HG02852 (cell line): ENCODE measurements at regions not wholly inside any gene's neighbourhood (a gene's known extent, or its start where the extent isn't known, plus 50 kb on each side); places are given as distances from the start of the nearest gene placed in this dataset.
"Not testable (repeated sequence)": the region's sequence is repeated elsewhere in the genome, so short reads cannot be mapped to it uniquely, and the experiment has no call there.

ENCODE experiments used
- ATAC-seq: cut with Tn5 transposase; IDR thresholded peaks from one replicate; pipeline ENCODE4 v1.9.1; 2021; ENCODE audit warnings: mild to moderate bottlenecking, moderate library complexity; ENCODE audit not compliant: unreplicated experiment

GRCh38 chr21:38916214-38916964, 110.7 kb downstream of the ETS2 start:
- ATAC-seq: no peak

GRCh38 chr21:38915546-38915945, 109.8 kb downstream of the ETS2 start:
- no peak for ATAC-seq

- ATAC-seq: no peak
Measured at GRCh38 chr21:38914528-38915293, 109.0 kb downstream of the ETS2 start.

- no peak for ATAC-seq
Measured at GRCh38 chr21:38913893-38914527, 108.3 kb downstream of the ETS2 start.

GRCh38 chr21:38913120-38913892, 107.6 kb downstream of the ETS2 start:
- no peak for ATAC-seq

- no peak for ATAC-seq
Measured at GRCh38 chr21:38912789-38913119, 107.0 kb downstream of the ETS2 start.

- ATAC-seq: no peak
Measured at GRCh38 chr21:38912102-38912629, 106.4 kb downstream of the ETS2 start.

GRCh38 chr21:38911484-38912101, 105.9 kb downstream of the ETS2 start:
- ATAC-seq: no peak

- ATAC-seq: no peak
Measured at GRCh38 chr21:38910390-38911067, 104.8 kb downstream of the ETS2 start.

- no peak for ATAC-seq
Measured at GRCh38 chr21:38909929-38910328, 104.2 kb downstream of the ETS2 start.

GRCh38 chr21:38909109-38909508, 103.4 kb downstream of the ETS2 start:
- no peak for ATAC-seq

GRCh38 chr21:38908537-38908936, 102.8 kb downstream of the ETS2 start:
- no peak for ATAC-seq

GRCh38 chr21:38905752-38906151, 100.0 kb downstream of the ETS2 start:
- no peak for ATAC-seq

GRCh38 chr21:38905328-38905727, 99.6 kb downstream of the ETS2 start:
- no peak for ATAC-seq

- no peak for ATAC-seq
Measured at GRCh38 chr21:38903690-38904139, 98.0 kb downstream of the ETS2 start.

- no peak for ATAC-seq
Measured at GRCh38 chr21:38902608-38903445, 97.1 kb downstream of the ETS2 start.

GRCh38 chr21:38900499-38900898, 94.8 kb downstream of the ETS2 start:
- ATAC-seq: no peak

- not testable (repeated sequence) for ATAC-seq
Measured at GRCh38 chr21:38899985-38900384, 94.3 kb downstream of the ETS2 start.
